ENCODE measurements at regions not wholly inside any gene's neighbourhood (a gene's known extent, or its start where the extent isn't known, plus 50 kb on each side); places are given as distances from the start of the nearest gene placed in this dataset.

DNA sequence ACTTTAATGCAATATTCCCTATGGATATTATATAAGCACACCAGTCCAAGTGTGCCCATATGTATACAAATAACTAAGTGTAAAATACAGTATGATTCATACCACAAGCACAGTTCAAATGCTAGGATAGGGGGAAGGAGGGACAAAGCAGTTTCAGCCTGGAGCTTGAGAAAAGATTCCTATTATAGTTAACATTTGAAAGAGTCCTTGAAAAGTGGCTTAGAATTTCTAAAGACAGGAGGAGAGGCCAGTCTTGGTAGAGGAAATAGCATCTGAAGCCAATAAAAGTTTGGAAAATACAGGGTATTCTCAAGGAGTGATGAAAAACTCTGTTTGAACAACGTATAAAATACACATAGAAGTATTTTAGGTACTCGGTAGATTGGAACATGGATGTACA, 173.4 kb upstream of the CWC22 start:
- TF ChIP-seq, protein P1, sequence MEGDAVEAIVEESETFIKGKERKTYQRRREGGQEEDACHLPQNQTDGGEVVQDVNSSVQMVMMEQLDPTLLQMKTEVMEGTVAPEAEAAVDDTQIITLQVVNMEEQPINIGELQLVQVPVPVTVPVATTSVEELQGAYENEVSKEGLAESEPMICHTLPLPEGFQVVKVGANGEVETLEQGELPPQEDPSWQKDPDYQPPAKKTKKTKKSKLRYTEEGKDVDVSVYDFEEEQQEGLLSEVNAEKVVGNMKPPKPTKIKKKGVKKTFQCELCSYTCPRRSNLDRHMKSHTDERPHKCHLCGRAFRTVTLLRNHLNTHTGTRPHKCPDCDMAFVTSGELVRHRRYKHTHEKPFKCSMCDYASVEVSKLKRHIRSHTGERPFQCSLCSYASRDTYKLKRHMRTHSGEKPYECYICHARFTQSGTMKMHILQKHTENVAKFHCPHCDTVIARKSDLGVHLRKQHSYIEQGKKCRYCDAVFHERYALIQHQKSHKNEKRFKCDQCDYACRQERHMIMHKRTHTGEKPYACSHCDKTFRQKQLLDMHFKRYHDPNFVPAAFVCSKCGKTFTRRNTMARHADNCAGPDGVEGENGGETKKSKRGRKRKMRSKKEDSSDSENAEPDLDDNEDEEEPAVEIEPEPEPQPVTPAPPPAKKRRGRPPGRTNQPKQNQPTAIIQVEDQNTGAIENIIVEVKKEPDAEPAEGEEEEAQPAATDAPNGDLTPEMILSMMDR (conservative IDR thresholded peaks at IDR 0.05), result no peak
- TF ChIP-seq EZH2 (IDR thresholded peaks at IDR 0.05; ENCODE audit: low read depth), result no peak
